Omental fat pad (tissue), 3 donors: ENCODE measurements at regions not wholly inside any gene's neighbourhood (a gene's known extent, or its start where the extent isn't known, plus 50 kb on each side); places are given as distances from the start of the nearest gene placed in this dataset.
"Not testable (repeated sequence)": the region's sequence is repeated elsewhere in the genome, so short reads cannot be mapped to it uniquely, and the experiment has no call there.

Source experiments
- ATAC-seq: fragments of 150-250 bp; one replicate; pipeline ENCODE4 v1.9.1; 2016; ENCODE audit warnings: mild to moderate bottlenecking, moderate library complexity; ENCODE audit not compliant: low FRiP score
- DNase-seq: peaks from one replicate; pipeline ENCODE4 v3.0.0-alpha.2; 2019; ENCODE audit warnings: low spot score
- TF ChIP-seq, protein P1 (sequence below), 3 donors: fragments of 450-650 bp; IDR thresholded peaks; one replicate each; pipeline ENCODE4 v1.5.1; 2016 to 2017; ENCODE audit warnings: antibody characterized with exemption in 3 of 3, mild to moderate bottlenecking in 3 of 3, moderate library complexity in 2 of 3

DNA sequence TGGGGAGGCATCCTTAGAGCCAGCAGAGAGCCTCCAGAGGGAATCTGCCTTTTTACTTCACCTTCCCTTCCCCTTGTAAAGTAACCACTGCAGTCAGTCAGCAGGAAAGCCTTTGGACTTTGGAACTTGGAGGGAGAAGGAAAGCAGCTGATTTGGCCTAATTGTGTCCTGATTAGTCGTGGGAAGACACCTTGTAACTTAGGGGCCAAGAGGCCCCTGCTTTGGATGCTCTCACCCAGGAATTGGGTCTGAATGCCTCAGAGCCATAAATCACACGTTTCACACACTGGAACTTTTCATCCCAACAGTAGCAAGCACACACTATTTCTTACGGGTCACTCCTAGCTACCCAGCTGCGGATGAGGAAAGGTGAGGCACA, 81.0 kb upstream of the PPM1B start:
- ATAC-seq = no peak
- TF ChIP-seq, protein P1, sequence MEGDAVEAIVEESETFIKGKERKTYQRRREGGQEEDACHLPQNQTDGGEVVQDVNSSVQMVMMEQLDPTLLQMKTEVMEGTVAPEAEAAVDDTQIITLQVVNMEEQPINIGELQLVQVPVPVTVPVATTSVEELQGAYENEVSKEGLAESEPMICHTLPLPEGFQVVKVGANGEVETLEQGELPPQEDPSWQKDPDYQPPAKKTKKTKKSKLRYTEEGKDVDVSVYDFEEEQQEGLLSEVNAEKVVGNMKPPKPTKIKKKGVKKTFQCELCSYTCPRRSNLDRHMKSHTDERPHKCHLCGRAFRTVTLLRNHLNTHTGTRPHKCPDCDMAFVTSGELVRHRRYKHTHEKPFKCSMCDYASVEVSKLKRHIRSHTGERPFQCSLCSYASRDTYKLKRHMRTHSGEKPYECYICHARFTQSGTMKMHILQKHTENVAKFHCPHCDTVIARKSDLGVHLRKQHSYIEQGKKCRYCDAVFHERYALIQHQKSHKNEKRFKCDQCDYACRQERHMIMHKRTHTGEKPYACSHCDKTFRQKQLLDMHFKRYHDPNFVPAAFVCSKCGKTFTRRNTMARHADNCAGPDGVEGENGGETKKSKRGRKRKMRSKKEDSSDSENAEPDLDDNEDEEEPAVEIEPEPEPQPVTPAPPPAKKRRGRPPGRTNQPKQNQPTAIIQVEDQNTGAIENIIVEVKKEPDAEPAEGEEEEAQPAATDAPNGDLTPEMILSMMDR (IDR thresholded peaks at IDR 0.05) = no peak
- DNase-seq = no peak

DNA sequence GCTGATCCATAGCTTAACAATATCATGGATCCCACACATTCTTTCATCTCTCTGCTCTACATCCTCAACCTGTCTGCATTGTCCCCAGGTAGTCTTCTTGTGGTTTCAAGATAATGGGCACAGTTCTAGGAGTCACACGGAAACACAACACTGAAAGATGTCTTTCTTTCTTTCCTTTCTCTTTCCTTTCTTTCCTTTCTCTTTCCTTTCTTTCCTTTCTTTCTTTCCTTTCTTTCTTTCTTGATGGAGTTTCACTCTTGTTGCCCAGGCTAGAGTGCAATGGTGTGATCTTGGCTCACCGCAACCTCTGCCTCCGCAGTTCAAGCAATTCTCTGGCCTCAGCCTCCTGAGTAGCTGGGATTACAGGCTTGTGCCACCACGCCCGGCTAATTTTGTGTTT, 76.2 kb upstream of the PPM1B start:
- not testable (repeated sequence) for ATAC-seq, DNase-seq

DNA sequence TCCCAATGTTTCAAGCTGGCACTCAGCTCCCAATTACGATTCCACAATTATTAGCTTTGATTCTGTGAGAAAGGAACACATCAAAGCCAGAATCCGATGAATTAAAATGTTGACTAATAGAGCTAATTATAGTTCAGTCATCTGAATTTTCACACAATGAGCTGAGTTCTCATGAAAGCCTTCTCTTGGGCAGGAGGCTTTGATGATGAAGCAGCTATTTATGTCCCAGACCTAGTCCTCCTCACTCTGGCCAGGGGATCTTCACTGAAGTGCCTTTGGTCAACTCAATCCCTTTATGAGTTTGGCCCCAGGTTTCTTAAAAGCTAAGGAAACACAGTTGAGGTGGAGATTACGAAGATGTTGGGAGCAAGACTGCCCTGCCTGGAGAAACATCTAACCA, 74.7 kb upstream of the PPM1B start:
- ATAC-seq = no peak
- DNase-seq = no peak
- TF ChIP-seq, protein P1 (IDR thresholded peaks at IDR 0.05) = no peak

DNA sequence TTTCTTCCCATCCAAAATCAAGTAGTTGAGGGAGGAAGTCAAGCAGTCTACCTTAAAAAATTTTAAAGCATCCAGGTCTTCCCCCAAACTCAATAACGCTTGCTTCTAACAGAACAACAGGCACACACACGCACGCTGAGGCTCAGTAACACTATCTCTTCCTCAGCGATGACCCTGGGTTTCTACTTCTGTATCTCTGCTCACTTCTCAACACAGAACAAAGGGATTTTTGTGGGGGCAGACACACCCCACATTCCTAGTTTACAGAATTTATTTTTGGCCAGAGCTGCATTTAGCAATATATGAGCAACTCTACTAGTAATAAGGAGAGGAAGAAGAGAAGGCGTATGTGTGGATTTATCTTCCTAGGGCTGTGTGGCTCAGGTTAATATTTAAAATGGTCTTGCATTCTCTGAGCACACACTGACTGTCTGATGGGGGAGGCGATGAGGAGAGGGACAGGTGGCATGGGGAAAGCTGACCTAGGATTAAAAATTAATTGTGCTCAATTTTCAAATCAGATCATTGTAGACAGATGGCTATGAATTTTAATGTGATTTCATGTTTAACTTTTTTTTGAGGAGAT, 71.3 kb upstream of the PPM1B start:
- DNase-seq (no peak), ATAC-seq (no peak)
- TF ChIP-seq, protein P1 (IDR thresholded peaks at IDR 0.05) = no peak

DNA sequence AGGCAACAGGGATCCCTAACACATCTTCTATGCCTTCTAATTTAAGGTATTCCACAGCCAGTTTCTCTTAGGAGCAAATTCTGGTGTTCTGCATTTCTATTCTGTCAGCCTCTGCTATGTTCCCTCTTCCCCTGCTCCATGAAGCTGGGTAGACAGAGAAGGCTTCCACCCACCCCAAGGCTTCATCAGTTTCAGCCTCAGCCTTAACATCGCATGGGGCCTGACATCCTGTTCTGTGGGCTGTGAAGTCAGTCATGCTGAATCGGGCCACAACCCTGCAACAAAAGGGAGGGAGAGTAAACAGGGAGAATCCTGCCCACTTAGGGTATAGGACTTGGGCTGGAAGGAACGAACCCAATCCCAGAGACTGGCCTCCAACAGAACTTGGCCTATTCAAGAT, 70.6 kb upstream of the PPM1B start:
- DNase-seq = no peak
- no peak for ATAC-seq
- TF ChIP-seq, protein P1 (IDR thresholded peaks at IDR 0.05) = no peak

DNA sequence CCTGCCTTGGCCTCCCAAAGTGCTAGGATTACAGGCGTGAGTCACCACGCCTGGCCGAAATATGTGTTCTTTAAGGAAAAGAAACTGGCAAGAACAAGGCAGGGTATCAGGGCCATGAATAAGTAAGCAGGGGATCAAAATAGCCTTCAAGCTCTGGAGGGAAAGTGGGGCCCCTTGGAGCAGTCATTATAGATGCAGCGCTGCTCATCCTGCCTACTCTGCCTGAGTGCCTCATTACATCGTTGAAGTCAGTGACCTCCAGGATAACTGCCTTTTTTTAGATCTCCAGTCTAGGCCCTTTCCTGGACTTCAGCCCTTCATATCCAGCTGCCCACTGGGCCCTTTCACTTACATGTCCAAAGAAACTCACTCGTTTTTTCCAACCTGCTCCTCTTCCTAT, 69.8 kb upstream of the PPM1B start:
- ATAC-seq = no peak
- TF ChIP-seq, protein P1 (IDR thresholded peaks at IDR 0.05) = no peak
- DNase-seq = no peak

DNA sequence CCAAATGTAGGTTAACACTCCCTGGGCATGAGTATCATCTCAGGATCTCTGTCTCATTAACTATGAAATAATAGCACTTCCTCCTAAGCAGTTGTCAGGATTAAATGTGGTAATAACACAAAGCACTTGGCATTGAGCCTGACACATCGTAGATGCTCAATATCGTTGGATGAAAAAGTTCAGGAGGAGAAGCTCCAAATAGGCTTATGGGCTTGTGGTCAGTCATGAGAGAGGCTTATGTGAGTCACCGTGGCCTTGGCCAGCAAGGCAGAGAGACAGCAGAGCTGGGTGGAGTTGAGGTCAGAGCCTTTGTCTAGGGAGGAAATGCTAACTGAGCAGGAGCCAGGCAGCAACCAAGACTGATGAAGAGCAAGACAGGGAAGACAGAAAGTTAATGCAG, 68.3 kb upstream of the PPM1B start:
- no peak for DNase-seq
- ATAC-seq = peak; percentile 80
- TF ChIP-seq, protein P1 (IDR thresholded peaks at IDR 0.05) = no peak

DNA sequence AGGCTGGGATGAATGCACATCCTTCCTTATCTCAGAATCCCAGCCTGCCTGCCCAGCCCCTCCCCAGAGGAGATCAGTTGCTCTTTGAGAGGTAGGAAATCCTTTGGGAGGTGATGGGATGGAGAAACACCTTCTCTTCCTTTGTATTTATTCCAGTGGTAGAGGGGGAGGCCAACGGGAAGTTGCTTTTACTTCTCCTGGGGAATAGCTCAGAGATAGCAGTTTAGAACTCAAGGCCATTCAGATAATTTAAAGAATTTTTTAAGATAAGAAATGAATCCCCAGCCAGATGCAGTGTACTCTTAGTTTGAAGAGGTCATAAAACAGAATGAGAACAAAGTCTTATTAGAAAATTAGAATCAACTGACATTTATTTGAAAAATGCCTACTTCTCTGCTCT, 67.4 kb upstream of the PPM1B start:
- no peak for DNase-seq
- TF ChIP-seq, protein P1 (IDR thresholded peaks at IDR 0.05) = no peak
- ATAC-seq = no peak
